ENCODE measurements at regions not wholly inside any gene's neighbourhood (a gene's known extent, or its start where the extent isn't known, plus 50 kb on each side); places are given as distances from the start of the nearest gene placed in this dataset.

DNA sequence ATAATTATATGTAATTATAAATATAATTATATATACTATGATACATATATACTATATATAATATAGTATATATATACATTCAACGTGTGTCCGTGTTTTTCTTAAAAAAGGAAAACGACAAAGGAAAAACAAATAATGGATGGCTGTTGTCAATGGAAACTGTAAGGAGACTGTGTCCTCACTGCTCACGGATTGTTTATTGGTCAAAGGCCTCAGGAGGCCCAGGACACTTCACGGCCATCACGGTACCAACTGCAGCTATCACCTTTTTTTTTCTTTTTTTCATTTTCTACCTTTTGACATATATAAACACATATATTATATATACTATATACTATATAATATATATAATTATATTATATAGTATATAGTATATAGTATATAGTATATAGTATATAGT, 113.4 kb downstream of the SPTSSA start:
- no peak for FAIRE-seq

DNA sequence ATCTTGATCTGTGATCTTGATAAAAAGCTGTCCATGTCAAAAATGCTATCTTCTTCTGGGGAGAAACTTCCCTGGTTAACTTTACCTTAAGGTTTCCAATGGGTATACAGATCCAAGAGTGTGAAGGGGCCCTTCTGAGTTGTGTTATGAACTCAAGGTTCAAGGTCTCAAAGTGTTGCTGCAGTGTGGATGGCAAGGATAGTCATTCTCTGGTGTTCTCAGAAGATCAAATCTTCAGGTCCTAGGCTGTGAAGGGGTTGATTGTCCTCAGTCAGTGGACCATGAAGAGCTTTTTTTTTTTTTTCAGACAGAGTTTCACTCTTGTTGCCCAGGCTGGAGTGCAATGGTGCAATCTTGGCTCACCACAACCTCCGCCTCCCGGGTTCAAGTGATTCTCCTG, 114.4 kb downstream of the SPTSSA start:
- FAIRE-seq, result no peak

DNA sequence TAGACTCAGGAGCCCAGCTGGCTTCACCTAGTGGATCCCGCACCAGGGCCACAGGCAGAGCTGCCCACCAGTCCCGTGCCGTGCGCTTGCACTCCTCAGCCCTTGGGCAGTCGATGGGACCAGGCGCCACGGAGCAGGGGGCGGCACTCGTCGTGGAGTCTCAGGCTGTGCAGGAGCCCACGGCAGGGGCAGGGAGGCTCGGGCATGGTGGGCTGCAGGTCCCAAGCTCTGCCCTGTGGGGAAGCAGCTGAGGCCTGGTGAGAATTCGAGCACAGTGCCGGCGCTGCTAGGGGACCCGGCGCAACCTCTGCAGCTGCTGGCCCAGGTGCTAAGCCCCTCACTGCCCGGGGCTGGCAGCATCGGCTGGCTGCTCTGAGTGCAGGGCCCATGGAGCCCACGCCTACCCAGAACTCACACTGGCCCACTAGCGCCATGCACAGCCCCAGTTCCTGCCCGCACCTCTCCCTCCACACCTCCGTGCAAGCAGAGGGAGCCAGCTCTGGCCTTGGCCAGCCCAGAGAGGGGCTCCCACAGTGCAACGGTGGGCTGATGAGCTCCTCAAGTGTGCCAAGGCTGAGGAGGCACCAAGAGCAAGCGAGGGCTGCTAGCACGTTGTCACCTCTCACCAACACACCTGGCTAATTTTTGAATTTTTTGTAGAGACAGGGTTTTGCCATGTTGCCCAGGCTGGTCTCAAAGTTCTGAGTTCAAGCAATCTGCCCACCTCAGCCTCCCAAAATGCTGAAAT, 116.1 kb downstream of the SPTSSA start:
- FAIRE-seq, result no peak

DNA sequence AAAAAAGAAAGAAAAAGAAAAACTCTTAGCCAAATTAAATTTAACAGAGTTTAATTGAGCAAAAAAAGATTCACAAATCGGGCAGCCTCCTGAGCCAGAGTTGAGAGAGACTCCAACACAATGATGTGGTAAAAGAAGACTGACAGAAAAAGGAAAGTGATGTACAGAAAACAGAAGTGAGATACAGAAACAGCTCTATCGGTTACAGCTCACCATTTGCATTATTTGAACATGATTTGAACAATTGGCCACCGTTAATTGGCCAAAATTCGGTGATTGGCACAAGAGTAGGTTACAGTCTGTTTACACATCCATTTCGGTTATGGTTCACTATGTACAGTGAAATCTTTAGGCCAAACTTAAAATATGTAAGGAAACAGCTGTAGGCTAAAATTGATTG, 117.7 kb downstream of the SPTSSA start:
- FAIRE-seq, result no peak

DNA sequence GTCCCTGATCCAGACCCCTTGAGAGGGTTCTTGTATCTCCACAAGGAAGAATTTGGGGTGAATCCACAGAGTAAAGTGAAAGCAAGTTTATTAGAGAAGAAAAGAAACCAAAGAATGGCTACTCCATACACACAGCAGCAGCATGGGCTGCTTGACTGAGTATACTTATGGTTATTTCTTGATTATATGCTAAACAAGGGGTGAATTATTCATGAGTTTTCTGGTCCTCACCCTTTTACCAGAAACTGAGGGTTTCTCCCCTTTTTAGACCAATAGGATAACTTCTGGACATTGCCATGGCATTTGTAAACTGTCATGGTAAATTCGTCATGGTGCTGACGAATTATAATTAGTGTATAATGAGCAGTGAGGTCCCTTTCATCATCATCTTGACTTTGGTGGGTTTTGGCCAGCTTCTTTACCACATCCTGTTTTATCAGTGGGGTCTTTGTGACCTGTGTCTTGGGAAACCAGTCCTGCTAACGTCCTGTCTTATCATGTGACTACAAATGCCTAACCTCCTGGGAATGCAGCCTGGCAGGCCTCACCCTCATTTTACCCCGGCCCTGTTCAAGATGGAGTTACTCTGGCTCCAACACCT, 121.9 kb downstream of the SPTSSA start:
- FAIRE-seq, result no peak

DNA sequence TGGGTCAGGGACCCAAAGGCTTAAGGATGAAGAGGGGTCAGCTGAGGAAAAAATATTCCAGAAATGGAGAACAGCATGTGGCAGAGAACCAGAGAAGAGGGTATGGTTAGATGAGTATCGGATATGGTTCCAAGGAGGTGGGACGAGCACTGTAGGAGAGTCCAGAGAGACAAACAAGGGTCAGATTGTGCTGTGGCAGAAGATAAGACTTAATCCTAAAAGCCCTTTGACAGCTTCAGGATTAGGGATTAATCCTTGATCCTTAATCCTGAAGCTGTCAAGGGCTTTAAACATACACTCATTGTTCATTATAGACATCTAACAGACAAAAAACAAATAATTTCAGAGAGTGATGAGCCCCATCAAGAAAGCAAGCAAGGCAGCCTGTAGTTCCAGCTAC, 124.0 kb downstream of the SPTSSA start:
- FAIRE-seq, result no peak

DNA sequence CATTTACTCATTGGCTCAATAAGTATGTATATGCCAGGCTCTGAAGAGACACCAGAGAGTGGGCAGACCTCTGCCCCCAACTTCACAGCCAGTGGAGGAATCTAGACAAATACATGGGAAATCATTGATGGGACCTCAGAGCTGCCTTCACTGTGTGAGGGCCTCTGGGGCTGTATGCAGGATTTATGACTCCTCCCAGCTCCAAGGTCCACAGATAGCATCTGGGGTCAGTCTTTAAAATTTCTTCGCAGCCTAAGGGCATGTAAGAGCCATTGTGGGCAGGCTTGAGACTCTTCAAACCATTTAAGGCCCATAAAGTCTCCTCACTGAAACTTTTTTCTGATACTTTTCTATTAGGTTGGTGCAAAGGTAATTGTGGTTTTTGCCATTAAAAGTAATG, 125.5 kb downstream of the SPTSSA start:
- FAIRE-seq, result no peak

DNA sequence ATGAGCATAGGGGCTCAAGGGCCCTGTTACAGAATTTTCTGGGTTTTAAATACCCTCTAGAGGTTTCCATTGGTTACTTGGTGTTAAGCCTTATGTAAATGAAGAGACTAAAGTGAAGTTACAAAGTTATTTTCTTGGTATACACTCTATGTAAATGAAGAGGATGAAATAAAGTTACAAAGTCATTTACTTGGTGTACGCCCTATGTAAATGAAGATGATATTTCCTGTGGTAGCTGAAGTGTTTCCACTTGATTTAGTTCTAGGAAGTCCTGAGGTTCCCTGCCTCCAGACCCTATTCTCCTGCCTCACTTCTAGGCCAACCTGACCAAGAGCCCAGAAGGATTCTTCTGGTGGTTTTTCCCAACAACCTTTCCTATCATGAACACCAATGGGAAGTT, 126.1 kb downstream of the SPTSSA start:
- no peak for FAIRE-seq

DNA sequence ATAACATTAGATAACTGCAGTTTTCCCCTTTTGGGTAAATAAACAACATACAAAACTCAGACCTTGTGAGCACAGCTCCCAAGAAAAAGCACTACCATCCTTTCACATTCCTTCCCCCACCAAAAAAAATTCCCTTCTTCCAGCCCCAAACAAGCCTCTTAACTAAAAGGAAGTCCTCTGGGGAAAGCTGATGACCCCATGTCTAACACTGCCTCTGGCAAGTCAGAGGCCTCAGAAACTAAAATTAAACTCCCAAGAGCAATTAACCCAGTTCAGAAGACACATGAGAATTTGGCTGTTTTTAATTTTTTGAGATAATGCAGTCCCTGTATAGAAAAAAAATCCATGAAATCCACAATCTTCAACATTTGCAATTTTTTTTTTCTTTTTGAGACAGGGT, 127.7 kb downstream of the SPTSSA start:
- FAIRE-seq, result no peak

DNA sequence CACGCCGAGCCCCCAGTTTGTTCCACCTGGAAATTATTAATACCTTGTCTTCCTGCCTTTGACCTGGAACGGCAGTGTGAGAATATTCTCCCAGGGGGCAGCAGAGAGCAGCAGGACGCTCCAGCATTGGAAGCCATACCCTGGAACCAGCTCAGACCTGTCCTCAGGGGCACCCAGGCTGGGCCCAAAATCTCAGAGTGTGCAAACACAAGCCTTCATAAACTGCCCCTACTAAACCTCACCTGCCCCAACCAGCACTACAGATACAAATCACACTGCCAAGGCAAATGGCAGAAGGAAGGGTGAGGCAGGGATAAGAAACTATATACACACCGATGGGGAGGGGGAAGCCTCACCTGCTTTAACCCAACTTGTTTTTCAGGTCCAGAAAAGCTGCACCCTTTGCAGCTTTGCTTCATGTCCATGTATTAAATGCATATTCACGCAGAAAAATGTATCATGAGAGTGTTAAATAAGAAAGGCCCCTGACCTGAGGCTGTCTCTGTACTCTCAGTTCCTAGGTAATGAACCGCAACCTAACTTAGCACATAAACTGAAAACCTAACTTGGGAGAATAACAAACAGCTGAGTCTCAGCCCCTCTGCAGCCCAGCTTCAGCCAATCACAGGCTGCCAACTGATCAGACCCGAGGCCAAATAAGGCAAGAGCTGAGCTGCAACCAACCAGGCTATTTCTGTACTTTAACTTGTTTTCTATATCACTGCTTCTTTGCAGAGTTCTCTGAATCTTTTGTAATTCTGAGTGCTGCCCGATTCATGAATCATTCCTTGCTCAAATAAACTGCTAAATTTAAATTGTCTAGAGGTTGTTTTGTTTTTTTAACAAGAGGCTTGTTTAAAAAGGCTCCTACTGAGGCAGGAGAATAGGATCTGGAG, 130.1 kb downstream of the SPTSSA start:
- FAIRE-seq, result no peak

DNA sequence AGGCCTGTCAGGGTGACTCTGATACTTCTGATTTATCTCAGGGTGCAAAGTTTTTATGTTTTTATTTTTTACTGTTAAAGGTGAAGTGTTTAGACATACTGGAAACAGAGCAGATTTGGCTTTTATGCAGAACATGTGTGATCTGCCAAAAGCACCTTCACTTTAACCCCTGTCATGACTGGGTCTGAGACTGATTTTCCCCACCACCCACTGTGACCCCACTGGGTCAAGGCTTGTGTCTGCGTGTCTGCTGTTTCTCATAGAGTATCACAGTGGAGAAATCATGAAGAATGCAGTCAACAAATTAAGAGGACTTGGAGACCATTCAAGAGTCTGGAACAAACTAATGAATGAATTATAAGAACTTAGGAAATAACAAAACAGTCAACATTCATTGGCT, 131.2 kb downstream of the SPTSSA start:
- no peak for FAIRE-seq

DNA sequence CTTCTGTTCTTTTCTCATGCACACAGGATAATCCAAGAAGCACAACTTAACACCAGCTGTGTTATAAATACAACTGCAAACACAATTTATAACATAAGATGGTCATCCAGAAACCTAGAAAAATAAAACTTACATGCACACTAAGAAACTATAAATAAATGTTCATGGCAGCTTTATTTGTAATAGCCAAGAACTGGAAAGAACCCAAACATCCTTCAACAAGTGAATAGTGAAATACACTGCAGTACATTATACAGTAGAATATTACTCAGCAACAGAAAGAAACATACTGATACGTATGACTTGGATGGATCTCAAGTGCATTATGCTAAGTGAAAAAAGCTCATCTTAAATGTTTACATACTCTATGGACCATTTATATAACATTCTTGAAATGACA, 132.7 kb downstream of the SPTSSA start:
- no peak for FAIRE-seq

DNA sequence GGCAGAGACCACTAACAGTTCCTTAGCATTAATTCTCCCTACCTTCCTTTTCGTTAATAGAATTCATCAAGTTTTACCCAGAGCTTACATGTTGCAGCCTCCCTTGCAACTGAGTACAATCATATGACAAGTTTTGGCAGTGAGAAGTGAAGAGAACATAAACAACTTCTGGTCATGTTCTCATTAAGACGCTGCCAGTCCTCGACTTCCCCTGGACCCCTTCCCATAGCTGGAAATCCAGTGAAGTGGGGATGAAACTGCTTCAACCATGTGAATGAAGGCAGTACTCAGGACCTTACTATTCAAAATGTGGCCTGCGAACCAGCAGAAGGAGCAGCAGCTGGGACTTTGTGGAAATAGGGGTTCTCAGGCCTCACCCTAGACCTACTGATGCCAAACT, 133.9 kb downstream of the SPTSSA start:
- FAIRE-seq, result no peak

DNA sequence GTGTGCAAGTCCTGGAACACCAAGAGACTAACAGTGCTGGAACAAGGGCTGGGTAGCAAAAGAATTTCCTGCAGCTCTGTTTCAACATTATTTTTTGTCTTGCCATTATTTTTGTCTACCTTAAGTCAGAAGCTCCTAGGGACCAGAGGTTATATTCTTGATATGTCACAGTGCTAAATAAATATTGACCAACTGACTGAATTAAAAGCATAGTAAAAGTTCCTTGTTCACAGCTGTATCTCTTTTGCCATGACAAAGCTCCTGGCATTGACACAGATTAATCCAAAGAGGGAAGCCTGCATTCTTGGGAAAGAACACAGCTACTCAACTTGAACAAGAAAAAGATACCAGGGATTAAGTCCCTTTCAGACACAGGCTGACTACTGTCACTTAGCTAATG, 136.5 kb downstream of the SPTSSA start:
- FAIRE-seq, result no peak

DNA sequence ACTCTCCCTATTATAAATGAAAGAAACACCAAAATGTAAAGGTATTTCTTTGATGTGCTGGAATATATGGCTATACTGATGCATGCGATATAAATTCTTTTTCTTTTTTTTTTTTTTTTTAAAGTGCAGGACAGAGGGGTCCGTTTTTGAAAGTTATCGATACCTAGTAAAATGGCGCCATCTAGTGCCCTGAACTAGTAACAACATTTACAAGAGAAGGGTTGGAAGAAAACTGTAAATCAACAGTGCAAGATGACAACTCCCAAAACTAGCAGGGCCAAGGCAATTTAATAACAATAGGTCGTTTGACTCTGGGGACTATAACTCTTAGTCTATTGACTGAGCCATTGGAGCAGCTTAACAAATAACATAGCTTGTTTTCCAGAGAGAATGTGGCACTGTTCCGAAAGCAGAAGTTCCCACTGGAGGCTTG, 137.7 kb downstream of the SPTSSA start:
- FAIRE-seq, result peak; percentile 93

DNA sequence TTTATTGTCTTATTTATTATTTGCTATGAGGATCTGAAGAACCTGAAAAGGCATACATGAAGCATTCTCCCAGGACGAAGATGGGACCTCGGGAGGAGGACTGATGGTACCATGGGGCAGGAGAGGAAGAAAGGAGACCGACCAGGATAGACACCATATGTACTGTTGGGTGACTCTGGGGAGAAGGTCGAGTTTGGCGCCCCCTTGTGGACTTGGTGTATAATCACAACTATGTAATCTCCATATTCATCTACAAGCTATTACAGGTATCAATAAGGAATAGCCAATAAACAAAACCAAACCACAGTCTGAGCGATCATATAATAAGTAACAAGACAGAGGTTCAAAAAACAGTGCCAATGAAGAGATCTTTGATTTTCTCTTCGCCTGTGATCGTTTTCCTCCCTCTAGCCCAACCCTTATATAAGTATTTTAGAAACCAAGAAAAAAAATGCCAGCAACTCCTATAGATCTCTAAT, 139.1 kb downstream of the SPTSSA start:
- FAIRE-seq, result peak; percentile 6

DNA sequence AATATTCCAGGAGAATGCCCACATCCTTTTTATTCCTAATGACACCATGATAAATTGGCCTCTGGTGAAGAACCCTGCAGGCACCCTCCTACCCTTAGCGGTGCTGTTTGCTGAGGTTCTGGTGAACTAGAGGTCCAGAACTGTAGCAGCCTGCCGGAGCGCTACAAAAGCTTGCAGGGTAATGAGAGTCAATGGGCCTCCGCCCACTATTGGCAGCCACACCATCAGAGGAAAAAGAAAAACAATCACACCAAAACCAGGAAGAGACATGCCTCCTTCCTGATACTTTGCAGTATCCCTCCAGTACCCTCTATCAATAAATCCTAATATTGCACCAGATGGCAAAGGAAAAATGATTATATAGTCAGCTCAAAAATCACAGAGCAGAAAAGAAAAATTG, 142.9 kb downstream of the SPTSSA start:
- FAIRE-seq, result no peak

DNA sequence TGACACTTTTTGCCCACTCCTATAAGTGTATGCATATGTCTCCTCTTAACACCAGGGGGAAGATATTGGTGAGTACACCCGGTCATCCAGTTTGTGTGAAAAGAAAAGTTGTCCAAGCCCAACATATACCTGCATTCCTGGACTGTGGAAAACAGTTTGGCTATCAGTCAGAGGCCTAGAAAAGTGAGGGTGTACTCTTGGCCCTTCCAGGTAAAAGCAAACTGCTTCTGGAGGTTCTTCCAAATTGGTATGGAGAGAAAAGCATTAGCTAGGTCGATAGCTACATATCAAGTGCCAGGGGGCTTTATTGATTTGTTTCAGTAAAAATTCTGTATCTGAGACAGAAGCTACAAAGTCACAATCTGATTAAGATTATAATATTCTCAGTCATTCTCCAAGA, 144.0 kb downstream of the SPTSSA start:
- no peak for FAIRE-seq

DNA sequence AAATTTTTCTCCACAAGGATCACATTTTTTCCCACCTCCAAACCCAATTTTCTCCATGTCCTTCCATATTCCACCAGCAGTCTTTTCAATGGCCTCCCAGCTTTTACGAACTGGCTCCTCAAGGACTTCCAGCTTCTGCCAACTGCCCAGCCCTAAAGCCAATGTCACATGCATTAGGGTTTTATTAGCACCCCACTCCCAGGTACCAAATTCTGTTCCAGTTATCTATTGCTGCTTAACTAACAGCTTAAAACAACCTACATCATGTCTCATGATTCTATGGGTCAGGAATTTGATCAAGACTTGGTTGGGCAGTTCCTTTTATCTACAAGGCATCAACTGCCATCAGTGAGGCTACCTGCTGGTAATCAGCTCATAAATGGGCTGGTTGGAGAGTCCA, 151.3 kb downstream of the SPTSSA start:
- no peak for FAIRE-seq

DNA sequence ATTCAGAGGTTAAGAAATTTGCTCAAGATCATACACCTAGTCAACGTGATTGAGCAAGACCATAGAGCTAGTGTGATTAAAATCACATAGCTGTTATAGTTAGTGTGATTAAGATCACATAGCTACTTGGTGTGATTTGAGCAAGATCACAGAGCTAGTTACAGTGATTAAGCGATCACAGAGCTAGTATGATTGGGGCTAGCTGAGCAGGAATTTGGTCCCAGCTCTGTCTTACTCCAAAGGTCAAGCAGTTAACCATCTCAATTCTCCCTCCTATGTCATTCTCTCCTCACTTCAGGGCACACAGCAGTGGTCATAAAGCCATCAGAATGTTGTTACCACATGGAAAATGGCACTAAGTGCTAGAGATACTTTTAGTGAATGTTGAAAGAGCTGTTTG, 158.2 kb downstream of the SPTSSA start:
- FAIRE-seq, result no peak

DNA sequence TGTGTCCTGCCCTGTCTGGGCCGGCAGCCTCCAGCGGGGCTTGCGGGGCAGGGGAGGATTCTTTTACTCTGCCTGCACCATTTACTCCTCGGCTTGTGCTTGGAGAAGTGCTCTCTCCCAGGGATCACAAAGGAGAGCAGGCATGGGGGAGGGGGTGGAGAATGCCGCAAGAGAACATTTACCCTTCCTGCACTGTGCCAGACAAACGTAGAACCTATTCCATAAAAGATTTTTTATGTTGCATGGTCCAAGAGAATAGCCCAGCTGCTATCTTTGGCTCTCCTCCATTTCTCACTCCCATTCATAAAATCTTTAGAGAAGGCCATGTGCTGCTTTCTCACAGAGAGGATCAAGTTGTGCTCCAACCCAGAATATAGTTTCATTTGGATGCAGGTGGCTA, 159.4 kb downstream of the SPTSSA start:
- no peak for FAIRE-seq

DNA sequence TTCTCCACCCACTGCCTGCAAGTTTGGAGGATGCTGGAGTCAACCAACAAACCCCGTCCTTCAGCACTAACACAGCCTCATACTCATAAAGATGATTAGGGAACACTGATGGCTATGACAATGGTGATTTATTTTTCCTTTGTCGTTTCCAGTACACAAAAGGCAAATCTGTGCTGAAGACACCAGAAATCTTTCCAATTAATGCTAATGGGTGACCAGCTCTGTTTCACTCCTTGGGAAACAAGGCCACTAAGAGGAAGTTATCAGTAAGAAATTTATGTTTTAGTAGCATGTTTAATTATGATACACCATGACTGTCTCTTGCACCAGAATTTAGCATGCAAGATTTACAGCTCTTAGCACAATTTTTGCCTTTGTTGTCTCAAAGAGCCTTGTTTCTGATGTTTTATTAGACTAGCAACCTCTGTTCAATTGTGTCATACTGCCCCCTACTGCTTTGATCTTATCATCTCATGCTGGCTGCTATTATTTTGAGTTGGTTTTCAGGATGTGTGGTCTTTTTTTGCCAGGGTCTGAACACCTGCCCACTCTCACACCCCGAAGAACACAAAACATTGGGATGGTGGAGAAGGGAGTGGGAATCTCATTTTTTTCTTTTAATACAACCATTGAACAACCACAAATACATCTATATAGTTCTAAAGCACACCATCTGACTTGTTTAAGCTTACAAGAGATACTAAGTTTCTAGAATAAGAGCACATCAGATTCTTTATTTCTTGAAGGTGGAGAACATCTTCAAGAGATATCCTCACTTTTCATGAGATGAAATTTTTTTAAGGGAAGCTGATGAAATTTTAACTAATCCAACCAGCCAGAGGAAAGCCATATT, 160.9 kb downstream of the SPTSSA start:
- FAIRE-seq, result peak; percentile 72

DNA sequence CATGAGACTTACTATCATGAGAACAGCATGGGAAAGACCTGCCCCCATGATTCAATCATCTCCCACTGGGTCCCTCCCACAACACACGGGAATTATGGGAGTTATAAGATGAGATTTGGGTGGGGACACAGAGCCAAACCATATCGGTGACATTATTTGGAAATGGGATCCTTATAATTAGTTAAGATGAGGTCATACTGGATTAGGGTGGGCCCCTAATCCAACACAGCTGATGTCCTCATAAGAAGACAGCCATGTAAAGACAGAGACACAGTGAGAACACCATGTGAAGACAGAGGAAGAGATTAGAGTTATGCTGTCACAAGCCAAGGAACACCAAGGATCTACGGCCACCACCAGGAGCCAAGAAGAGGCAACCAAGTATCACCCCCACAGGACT, 161.7 kb downstream of the SPTSSA start:
- FAIRE-seq, result no peak
